K562 (cell line): ENCODE measurements at regions not wholly inside any gene's neighbourhood (a gene's known extent, or its start where the extent isn't known, plus 50 kb on each side); places are given as distances from the start of the nearest gene placed in this dataset.

Experiments used
- CTCF ChIP-seq, 3 experiments: IDR thresholded peaks in 2 of 3; conservative IDR thresholded peaks in 1 of 3; 2 replicates each; pipeline ENCODE4 v1.5.1; 2011 to 2012; ENCODE audit warnings: low read length in 3 of 3, mild to moderate bottlenecking in 3 of 3, control low read depth in 2 of 3, improper control_type of control experiment in 1 of 3, inconsistent platforms in 1 of 3, low read depth in 1 of 3, mixed read lengths in 1 of 3, moderate library complexity in 1 of 3; ENCODE audit not compliant: insufficient read depth in 2 of 3
- EZH2 ChIP-seq: IDR thresholded peaks from 2 replicates; pipeline ENCODE4 v1.6.1; 2012; ENCODE audit warnings: low read depth, mild to moderate bottlenecking, inconsistent platforms, low read length, borderline replicate concordance
- HNRNPH1 ChIP-seq: fragments of 200-400 bp; formaldehyde crosslinking; optimal IDR thresholded peaks from 2 replicates; pipeline ENCODE3; 2017; ENCODE audit warnings: low read depth, mild to moderate bottlenecking, low read length, moderate library complexity
- NR2C1 ChIP-seq, 2 experiments: fragments of 450-650 bp; IDR thresholded peaks; 2 replicates each; pipeline ENCODE4 v1.6.1; 2017; ENCODE audit warnings: mild to moderate bottlenecking in 2 of 2, antibody characterized with exemption in 1 of 2, inconsistent platforms in 1 of 2, missing compliant biosample characterization in 1 of 2, missing genetic modification characterization in 1 of 2
- NR2C2 ChIP-seq, 2 experiments: fragments of 200-800 bp in 1 of 2; sonication (Bioruptor generic) in 1 of 2; sonication (generic) in 1 of 2; formaldehyde crosslinking in 1 of 2; IDR thresholded peaks; 2 replicates each; pipeline versions ENCODE4 v1.6.1 to v1.8.0; 2016 to 2022; ENCODE audit warnings: mild to moderate bottlenecking in 1 of 2, missing compliant biosample characterization in 1 of 2, missing genetic modification characterization in 1 of 2, missing genetic modification reagents in 1 of 2
- POLR2A ChIP-seq: fragments of 450-650 bp; conservative IDR thresholded peaks from 2 replicates; pipeline ENCODE4 v1.6.1; 2016
- POLR2AphosphoS2 ChIP-seq: IDR thresholded peaks from 2 replicates; pipeline ENCODE4 v1.6.1; 2012; ENCODE audit warnings: low read length, improper control_type of control experiment
- VEZF1 ChIP-seq: fragments of 200-800 bp; sonication (Bioruptor generic); IDR thresholded peaks from 2 replicates; pipeline ENCODE4 v1.6.1; 2017; ENCODE audit warnings: missing genetic modification characterization, missing compliant biosample characterization
- ZNF384 ChIP-seq: IDR thresholded peaks from 2 replicates; pipeline ENCODE4 v1.6.1; 2012; ENCODE audit warnings: low read depth, low read length, improper control_type of control experiment
- ZNF551 ChIP-seq: fragments of 250-450 bp; sonication (Bioruptor Pico); IDR thresholded peaks from 2 replicates; pipeline ENCODE4 v1.5.0; 2021; ENCODE audit warnings: mild to moderate bottlenecking, moderate library complexity
- ZNF766 ChIP-seq: fragments of 200-800 bp; sonication (Bioruptor generic); conservative IDR thresholded peaks from 2 replicates; pipeline ENCODE4 v1.6.1; 2016; ENCODE audit warnings: missing genetic modification characterization, missing compliant biosample characterization
- ZNF780A ChIP-seq: fragments of 250-450 bp; sonication (Bioruptor Pico); IDR thresholded peaks from 2 replicates; pipeline ENCODE4 v1.5.0; 2021; ENCODE audit warnings: mild to moderate bottlenecking
- TF ChIP-seq, protein P1 (sequence below): IDR thresholded peaks from 2 replicates; pipeline ENCODE4 v1.6.1; 2014; ENCODE audit warnings: antibody characterized with exemption

GRCh38 chr2:105609746-105610402 is 134.8 kb upstream of the NCK2 start (continued):
- TF ChIP-seq VEZF1 (CRISPR knock-in tag) (0 out of 2 replicates have a peak, but pooled peaks have one; percentile 21), HNRNPH1 (no peak), EZH2 (no peak), POLR2AphosphoS2 (no peak), ZNF780A (CRISPR knock-in tag) (no peak), ZNF384 (no peak), ZNF551 (no peak), NR2C2 (CRISPR knock-in tag; IDR thresholded peaks at IDR 0.05) (peak; percentile 58; the same call in 1 of the 2 replicates), NR2C2 (tag; IDR thresholded peaks at IDR 0.05) (peak; percentile 74), NR2C1 (IDR thresholded peaks at IDR 0.05) (peak; percentile 81), NR2C1 (tag; IDR thresholded peaks at IDR 0.05) (peak; percentile 92), CTCF (IDR thresholded peaks at IDR 0.05 in 2 of 3, conservative IDR thresholded peaks at IDR 0.05 in 1 of 3; ENCODE audit: insufficient read depth in 2 of 3, low read depth in 1 of 3, low read length in 3 of 3) (no peak), POLR2A (no peak), ZNF766 (CRISPR knock-in tag) (peak; percentile 39; the same call in 1 of the 2 replicates)
- TF ChIP-seq, protein P1, sequence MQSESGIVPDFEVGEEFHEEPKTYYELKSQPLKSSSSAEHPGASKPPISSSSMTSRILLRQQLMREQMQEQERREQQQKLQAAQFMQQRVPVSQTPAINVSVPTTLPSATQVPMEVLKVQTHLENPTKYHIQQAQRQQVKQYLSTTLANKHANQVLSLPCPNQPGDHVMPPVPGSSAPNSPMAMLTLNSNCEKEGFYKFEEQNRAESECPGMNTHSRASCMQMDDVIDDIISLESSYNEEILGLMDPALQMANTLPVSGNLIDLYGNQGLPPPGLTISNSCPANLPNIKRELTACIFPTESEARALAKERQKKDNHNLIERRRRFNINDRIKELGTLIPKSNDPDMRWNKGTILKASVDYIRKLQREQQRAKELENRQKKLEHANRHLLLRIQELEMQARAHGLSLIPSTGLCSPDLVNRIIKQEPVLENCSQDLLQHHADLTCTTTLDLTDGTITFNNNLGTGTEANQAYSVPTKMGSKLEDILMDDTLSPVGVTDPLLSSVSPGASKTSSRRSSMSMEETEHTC = no peak
